ENCODE measurements at regions not wholly inside any gene's neighbourhood (a gene's known extent, or its start where the extent isn't known, plus 50 kb on each side); places are given as distances from the start of the nearest gene placed in this dataset.
"Not testable (repeated sequence)": the region's sequence is repeated elsewhere in the genome, so short reads cannot be mapped to it uniquely, and the experiment has no call there.

DNA sequence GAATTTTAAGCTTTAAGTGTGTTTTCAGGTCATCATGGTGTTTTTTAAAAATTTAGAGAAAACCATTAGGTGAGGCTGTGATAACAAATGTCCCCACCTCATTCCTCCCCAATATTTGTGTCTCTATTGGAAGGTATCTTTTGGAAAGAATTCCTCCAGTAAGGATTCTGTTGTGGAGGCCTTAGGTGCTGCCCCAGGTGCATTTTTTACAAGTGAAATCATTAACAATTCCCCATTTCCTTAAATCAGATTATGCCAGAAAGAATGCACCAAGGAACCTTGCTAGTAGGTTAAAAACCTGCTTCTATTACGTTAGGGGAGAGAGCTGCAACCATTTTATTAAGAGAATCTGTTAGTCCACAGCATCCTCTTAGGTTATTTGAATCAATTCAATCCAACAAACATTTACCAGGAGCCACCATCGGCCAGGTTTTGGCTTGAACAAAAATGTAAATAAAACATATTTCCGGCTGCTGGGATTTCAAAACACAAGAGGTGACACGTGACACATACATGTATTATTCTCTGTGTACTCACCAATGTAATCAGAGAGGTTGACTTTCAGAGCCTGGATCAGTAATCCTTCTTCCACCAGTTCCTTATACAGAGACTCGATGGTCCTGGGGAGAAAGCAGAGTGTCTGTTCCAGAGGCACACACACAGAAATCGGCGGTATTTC is 112.5 kb upstream of the ASB18 start:
- DNase-seq = no peak

GRCh38 chr2:236380051-236380612 is 115.9 kb upstream of the ASB18 start:
- DNase-seq = no peak

DNA sequence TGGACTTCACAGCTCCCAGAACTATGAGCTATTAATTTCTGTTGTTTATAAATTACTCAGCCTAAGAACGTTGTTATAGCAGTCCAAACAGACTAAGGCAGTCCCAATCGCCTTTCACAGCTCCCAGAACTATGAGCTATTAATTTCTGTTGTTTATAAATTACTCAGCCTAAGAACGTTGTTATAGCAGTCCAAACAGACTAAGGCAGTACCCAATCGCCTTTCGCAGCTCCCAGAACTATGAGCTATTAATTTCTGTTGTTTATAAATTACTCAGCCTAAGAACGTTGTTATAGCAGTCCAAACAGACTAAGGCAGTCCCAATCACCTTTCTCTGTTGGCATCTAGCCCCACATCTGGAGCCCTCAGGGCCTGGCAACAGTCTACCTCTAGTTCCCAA is 117.0 kb upstream of the ASB18 start:
- DNase-seq = not testable (repeated sequence)

GRCh38 chr2:236389284-236390216 is 125.3 kb upstream of the ASB18 start:
- not testable (repeated sequence) for DNase-seq

GRCh38 chr2:236393101-236393500 is 128.9 kb upstream of the ASB18 start:
- DNase-seq = no peak

- DNase-seq = no peak
These were observed 129.4 kb upstream of the ASB18 start for GRCh38 chr2:236393581-236393980.

DNA sequence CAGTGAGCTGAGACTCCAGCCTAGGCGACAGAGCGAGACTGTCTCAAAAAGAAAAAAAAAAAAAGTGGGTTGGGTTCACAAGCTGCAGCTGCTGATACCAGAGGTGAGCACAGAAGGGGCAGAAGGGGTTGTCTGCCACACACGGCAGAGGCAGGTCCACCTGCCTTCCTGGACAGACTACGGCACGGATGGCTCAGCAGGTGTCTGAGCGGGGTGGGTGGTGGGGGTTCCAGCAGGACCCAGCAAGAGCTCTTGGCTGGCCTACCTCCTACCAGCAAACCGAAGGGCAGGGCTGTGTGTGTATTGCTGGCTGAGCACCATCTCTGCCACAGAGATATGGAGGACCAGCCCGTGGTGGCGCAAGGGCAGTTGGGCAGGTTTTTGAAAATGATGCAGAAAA is 130.4 kb upstream of the ASB18 start:
- no peak for DNase-seq

GRCh38 chr2:236395067-236395466 is 130.9 kb upstream of the ASB18 start:
- DNase-seq = no peak

- no peak for DNase-seq
These were observed 132.7 kb upstream of the ASB18 start for GRCh38 chr2:236396818-236397350.

GRCh38 chr2:236397681-236398080 is 133.5 kb upstream of the ASB18 start:
- DNase-seq = no peak

DNA sequence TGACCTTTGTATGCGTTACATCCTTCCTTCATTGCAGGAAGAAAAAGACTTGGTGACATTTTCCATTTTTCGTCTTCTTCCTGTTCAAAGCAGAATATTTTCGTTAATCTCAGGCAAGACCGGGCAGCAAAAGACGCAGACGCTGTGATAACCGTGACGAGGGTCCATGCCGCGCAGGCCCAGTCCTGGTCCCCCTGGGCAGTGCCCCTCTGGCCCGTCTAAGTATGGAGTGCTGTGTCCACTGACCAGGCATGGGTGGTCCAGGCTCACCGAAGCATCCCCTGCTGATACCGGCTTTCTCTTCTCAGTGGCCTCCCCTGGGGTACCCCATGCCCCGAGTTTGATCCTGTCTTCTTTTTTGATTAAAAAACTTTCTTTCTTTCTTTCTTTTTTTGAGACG is 135.2 kb upstream of the ASB18 start:
- no peak for DNase-seq

DNA sequence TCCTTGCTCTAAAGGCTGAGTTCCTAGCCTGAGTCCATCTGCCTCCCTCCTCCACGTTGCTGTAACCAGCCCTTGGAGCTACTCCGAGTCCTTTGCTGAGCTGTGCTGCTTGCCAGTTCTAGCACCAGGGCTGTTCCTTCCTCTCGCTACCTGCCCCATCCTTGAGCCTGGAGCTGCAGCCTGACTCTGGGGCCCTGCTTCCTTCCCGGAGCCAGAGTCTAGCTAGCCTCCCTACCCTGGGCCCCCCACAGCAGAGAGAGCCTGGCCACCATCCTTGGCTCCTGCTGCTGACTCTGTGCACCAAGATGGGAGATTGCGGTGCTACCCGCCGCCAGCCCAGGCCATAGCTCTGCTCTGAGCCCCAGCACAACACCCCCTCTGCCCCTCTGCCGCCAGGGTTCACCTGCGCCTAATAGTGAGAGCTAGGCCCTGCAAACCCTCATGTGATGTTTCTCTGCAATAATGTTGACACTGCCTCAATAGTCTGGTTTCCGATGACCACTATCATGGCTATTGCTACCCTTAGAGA is 135.9 kb upstream of the ASB18 start:
- no peak for DNase-seq

DNA sequence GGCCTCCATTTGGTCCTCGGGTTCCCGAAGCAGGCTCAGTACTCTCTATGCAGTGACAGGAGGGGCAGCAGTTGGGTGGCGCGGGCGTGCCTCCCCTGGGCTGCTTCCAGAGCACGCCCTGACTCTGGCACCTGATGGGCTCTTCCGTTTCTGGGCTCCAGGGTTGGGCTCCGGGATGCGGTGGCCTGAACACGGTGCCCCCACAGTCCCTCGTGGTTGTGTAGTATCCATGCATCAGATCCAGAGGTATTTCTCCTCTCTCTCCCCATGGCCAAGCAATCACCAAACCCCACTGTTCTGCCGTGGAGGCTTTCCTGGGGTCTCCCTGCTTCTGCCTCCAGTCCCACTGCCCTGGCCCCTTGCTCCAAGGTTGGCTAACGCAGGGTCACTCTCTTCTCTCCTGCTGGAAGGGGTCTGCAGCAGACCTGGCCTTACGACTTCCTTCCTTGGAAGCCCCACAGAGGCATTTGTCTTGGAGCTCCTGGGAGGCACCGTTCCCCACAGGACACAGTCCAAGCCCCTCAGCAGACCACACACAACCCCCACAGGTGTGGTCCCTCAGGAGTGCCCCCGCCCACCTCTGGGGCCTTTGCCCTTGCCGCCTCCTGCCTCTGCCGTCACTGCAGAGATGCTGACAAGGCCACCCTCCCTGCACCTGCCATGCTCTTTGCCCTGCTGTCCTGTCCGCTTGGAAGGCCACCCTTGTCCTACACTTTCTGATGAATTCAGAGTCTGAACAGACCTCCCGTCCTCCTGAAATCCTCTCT is 136.6 kb upstream of the ASB18 start:
- no peak for DNase-seq

- no peak for DNase-seq
These were observed 138.0 kb upstream of the ASB18 start for GRCh38 chr2:236402033-236402790.

GRCh38 chr2:236403125-236403524 is 138.9 kb upstream of the ASB18 start:
- no peak for DNase-seq

- DNase-seq = no peak
These were observed 139.6 kb upstream of the ASB18 start for GRCh38 chr2:236403811-236404210.

GRCh38 chr2:236404346-236404745 is 140.1 kb upstream of the ASB18 start:
- DNase-seq = no peak

DNA sequence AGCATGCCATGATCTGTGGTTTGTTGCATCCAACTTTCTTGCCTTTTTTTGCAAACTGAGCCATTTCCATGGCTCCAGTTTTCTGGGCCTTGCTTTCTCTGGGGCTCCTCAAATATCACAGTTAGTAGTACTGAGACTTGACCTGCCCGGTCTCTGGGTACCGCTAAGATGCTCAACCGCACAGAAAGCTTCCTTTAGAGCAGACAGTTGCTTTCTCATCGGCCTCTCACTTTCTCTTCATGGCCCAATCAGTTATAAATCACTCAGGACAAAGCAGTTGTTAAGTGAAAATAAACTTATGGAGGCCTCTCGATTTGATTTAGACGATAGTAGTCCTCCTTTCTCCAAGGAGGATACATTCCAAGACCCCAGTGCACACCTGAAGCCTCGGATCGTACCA is 141.2 kb upstream of the ASB18 start:
- DNase-seq = no peak

DNA sequence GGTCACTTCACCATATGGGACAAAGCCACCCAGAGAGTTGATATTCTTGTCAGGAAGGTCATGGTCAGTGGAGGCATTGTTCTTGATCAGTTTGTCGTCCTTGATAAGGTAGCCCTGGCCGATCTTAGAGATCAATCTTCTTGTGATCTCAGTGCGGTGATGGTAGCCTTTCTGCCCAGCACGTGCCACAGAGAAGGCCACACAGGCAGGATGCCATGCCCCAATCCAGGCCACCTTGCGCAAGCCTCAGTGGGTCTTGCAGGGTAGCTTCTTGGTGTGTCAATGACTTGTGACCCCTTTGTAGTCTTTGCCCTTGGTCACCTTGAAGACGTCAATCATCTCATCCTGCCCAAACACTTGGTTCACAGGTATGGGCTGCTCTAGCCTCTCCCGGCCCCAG is 143.9 kb upstream of the ASB18 start:
- DNase-seq = no peak

- DNase-seq = no peak
These were observed 144.6 kb upstream of the ASB18 start for GRCh38 chr2:236408786-236409185.

DNA sequence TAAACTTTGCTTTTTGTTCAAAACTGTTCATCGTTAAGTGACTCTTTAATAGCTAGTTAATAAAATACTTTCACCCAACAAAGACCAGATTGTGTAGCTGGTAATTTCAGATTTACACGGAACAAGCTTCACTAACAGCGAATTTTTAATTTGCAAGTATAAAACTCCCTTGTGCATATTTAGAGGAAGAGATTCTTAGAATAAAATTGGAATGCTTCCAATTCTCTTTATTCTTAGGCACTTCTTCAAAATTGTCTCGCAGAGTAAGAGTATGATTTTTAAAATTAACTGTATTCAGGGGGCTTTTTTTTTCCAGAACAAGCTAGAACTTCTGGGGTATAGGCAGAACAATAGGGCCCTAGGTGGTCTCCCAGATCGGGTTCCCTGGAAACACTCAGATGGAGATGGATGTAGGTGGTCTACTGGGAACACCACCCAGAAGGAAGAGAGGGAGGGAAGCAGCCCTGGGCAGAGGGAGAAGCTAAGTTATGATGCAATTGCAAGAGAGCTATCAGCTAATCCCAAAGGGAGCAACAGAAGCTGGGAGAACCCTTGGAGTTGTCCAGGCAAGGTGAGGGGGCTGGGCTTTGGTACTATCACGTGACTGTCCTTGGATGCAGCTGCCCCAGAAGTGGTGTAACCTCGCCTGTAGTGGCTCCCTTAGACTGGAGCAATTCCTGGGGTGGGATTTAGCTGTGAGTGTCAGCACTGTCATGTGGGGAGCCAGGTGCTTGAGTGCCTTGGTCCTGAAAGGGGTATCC is 151.7 kb upstream of the ASB18 start:
- no peak for DNase-seq
